Neuronal stem cell (in vitro differentiated cells): ENCODE measurements at regions not wholly inside any gene's neighbourhood (a gene's known extent, or its start where the extent isn't known, plus 50 kb on each side); places are given as distances from the start of the nearest gene placed in this dataset.

ENCODE experiments used
- DNase-seq: peaks from one replicate; pipeline ENCODE4 v3.0.0-alpha.2; 2013; ENCODE audit warnings: low spot score
- H2AFZ ChIP-seq: one replicate; pipeline ENCODE4 v1.6.1; 2013; ENCODE audit warnings: mild to moderate bottlenecking, low read length, inconsistent platforms
- H2AK5ac ChIP-seq: 2 replicates; pipeline ENCODE4 v1.6.1; 2013; ENCODE audit warnings: low read depth, mild to moderate bottlenecking, inconsistent platforms, low read length, moderate library complexity, mixed read lengths
- H2BK120ac ChIP-seq: 2 replicates; pipeline ENCODE4 v1.6.1; 2013; ENCODE audit warnings: low read depth, mild to moderate bottlenecking, inconsistent platforms, low read length, moderate library complexity, mixed read lengths
- H2BK12ac ChIP-seq: one replicate; pipeline ENCODE4 v1.6.1; 2013; ENCODE audit warnings: low read length, inconsistent platforms
- H2BK15ac ChIP-seq: 2 replicates; pipeline ENCODE4 v1.6.1; 2013; ENCODE audit warnings: mild to moderate bottlenecking, low read length, inconsistent platforms, mixed read lengths
- H2BK5ac ChIP-seq: one replicate; pipeline ENCODE4 v1.6.1; 2013; ENCODE audit warnings: inconsistent platforms, mild to moderate bottlenecking, low read length, moderate library complexity
- H3K14ac ChIP-seq: one replicate; pipeline ENCODE4 v1.6.1; 2013; ENCODE audit warnings: low read length, inconsistent platforms
- H3K18ac ChIP-seq: 2 replicates; pipeline ENCODE4 v1.6.1; 2013; ENCODE audit warnings: low read length, inconsistent platforms
- H3K23ac ChIP-seq: 2 replicates; pipeline ENCODE4 v1.6.1; 2013; ENCODE audit warnings: low read depth, mild to moderate bottlenecking, mixed read lengths, low read length, inconsistent platforms; ENCODE audit not compliant: poor library complexity
- H3K27ac ChIP-seq: replicated peaks from 3 replicates; pipeline ENCODE4 v1.5.1; 2013; ENCODE audit warnings: low read length, inconsistent platforms
- H3K27me3 ChIP-seq, 3 experiments: 2 replicates each; pipeline ENCODE4 v1.6.1; 2013; ENCODE audit warnings: low read length in 3 of 3, mild to moderate bottlenecking in 2 of 3, inconsistent platforms in 1 of 3, low read depth in 1 of 3, mixed read lengths in 1 of 3, moderate library complexity in 1 of 3; ENCODE audit not compliant: control insufficient read depth in 3 of 3, insufficient read depth in 3 of 3
- H3K36me3 ChIP-seq, 2 donors: replicated peaks in 1 of 2; 2 replicates each; pipeline ENCODE4 v1.6.1; 2013; ENCODE audit warnings: low read length in 2 of 2; ENCODE audit not compliant: control insufficient read depth in 2 of 2, insufficient read depth in 2 of 2
- H3K4ac ChIP-seq: 2 replicates; pipeline ENCODE4 v1.6.1; 2013; ENCODE audit warnings: inconsistent platforms, mild to moderate bottlenecking, low read length, moderate library complexity
- H3K4me1 ChIP-seq, 2 donors: 1 replicate in 1 of 2; 2 replicates in 1 of 2; pipeline ENCODE4 v1.6.1; 2013; ENCODE audit warnings: low read length in 2 of 2, low read depth in 1 of 2; ENCODE audit not compliant: control insufficient read depth in 2 of 2, insufficient read depth in 1 of 2
- H3K4me2 ChIP-seq: one replicate; pipeline ENCODE4 v1.6.1; 2013; ENCODE audit warnings: mild to moderate bottlenecking, low read length, inconsistent platforms; ENCODE audit not compliant: insufficient read depth, poor library complexity, severe bottlenecking
- H3K4me3 ChIP-seq, 2 donors: 2 replicates each; pipeline ENCODE4 v1.5.1; 2013; ENCODE audit warnings: low read length in 2 of 2, mild to moderate bottlenecking in 2 of 2, inconsistent platforms in 1 of 2, moderate library complexity in 1 of 2
- H3K79me1 ChIP-seq: one replicate; pipeline ENCODE4 v1.6.1; 2013; ENCODE audit warnings: low read depth, mild to moderate bottlenecking, inconsistent platforms, low read length, moderate library complexity
- H3K9ac ChIP-seq: one replicate; pipeline ENCODE4 v1.6.1; 2013; ENCODE audit warnings: mild to moderate bottlenecking, low read depth, low read length, inconsistent platforms; ENCODE audit not compliant: poor library complexity
- H3K9me3 ChIP-seq, 2 donors: replicated peaks in 1 of 2; 2 replicates each; pipeline versions ENCODE3 to v1.6.1; 2013; ENCODE audit warnings: low read length in 2 of 2, mild to moderate bottlenecking in 2 of 2, inconsistent platforms in 1 of 2, low read depth in 1 of 2, mixed read lengths in 1 of 2, moderate library complexity in 1 of 2; ENCODE audit not compliant: control insufficient read depth in 2 of 2, insufficient read depth in 1 of 2
- H4K8ac ChIP-seq: one replicate; pipeline ENCODE4 v1.6.1; 2013; ENCODE audit warnings: low read depth, mild to moderate bottlenecking, inconsistent platforms, low read length, moderate library complexity
- H4K91ac ChIP-seq: one replicate; pipeline ENCODE4 v1.6.1; 2013; ENCODE audit warnings: low read length, low read depth, mild to moderate bottlenecking, inconsistent platforms; ENCODE audit not compliant: poor library complexity
- WGBS, 2 donors: extraction: QIAGEN DNeasy Blood & Tissue Kit; methylation state at CpG; one replicate each; pipeline ENCODE4 v1.1.7; 2013; ENCODE audit warnings: missing lambda C conversion rate in 2 of 2, mixed read lengths in 1 of 2; ENCODE audit not compliant: insufficient read length in 2 of 2, insufficient replicate concordance in 1 of 2; ENCODE audit errors: extremely low coverage in 2 of 2; 5-methylcytosine and 5-hydroxymethylcytosine counted together

DNA sequence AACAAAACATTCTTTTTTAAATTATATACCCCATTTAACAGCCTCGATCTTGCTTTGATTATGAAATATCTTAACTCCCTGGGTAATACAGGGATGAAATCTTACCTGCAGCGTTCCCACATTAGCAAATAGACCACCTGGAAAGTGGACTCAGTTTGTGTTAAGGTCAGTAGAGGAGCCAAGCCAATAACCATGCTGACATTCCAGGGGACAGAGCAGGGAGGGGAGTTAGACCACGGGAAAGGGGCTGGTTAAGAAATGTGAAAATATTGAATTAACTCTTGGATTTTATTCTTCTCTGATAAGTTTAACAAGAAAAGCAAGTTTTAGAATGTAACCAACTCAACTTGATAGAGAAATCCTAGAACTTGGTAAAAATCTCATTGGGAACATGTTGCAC is 144.9 kb upstream of the CLEC14A start:
- no peak overlapping the region for H3K4ac ChIP-seq
- H3K14ac ChIP-seq: no peak overlapping the region
- no peak for DNase-seq
- peaks cover 0 to 4% of the 10 kb centered on the region in 2 donors for H3K4me1 ChIP-seq
- no peaks in the 10 kb centered on the region for H3K79me1 ChIP-seq
- no peak overlapping the region for H3K9ac ChIP-seq
- no peak overlapping the region for H3K4me3 ChIP-seq
- H2BK120ac ChIP-seq: no peak overlapping the region
- no peak overlapping the region for H4K91ac ChIP-seq
- no peak overlapping the region for H2BK15ac ChIP-seq
- H3K4me2 ChIP-seq: no peak overlapping the region
- no peak overlapping the region for H3K23ac ChIP-seq
- H3K27me3 ChIP-seq: no peaks in the 10 kb centered on the region
- H3K27ac ChIP-seq: no peak overlapping the region
- no peak overlapping the region for H2BK5ac ChIP-seq
- H3K9me3 ChIP-seq: no peaks in the 10 kb centered on the region
- H3K36me3 ChIP-seq: no peaks in the 10 kb centered on the region
- WGBS, 2 donors: no CpG with 5 or more reads among the region's 3 CpGs
- H2AK5ac ChIP-seq: no peak overlapping the region
- H2BK12ac ChIP-seq: no peak overlapping the region
- no peak overlapping the region for H3K18ac ChIP-seq
- H2AFZ ChIP-seq: no peak overlapping the region
- no peak overlapping the region for H4K8ac ChIP-seq

DNA sequence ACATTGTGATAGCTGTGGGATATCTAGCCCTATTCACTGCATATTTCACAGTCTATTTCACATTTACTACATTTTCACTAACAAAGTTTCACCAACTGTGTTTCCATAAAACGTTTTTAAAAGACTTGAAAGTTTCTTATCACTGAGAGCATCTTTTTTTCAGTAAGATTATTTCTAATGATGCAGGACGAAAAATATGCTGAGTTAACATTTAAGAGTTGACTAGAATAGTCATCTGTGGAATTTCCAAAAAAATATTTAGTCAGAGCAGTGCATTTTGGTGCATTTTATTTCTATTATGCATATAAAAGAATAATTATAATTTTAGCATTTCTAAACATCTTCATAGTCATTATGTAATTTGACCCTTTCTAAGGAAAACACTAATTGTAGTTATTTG is 143.8 kb upstream of the CLEC14A start:
- Histone ChIP-seq H3K18ac (no peak overlapping the region), H2BK12ac (no peak overlapping the region), H2BK120ac (no peak overlapping the region), H2AFZ (no peak overlapping the region), H2BK15ac (no peak overlapping the region), H3K9ac (no peak overlapping the region), H2BK5ac (no peak overlapping the region), H3K36me3 (no peaks in the 10 kb centered on the region), H3K23ac (no peak overlapping the region), H3K79me1 (no peaks in the 10 kb centered on the region), H3K4me2 (no peak overlapping the region), H3K27ac (no peak overlapping the region), H3K4me3 (no peak overlapping the region), H2AK5ac (no peak overlapping the region), H3K4me1 (peaks cover 0 to 4% of the 10 kb centered on the region in 2 donors), H4K8ac (no peak overlapping the region), H3K4ac (no peak overlapping the region), H4K91ac (no peak overlapping the region), H3K14ac (no peak overlapping the region), H3K27me3 (no peaks in the 10 kb centered on the region), H3K9me3 (no peaks in the 10 kb centered on the region)
- DNase-seq: no peak
- no CpG with 5 or more reads among the region's 2 CpGs for WGBS, 2 donors

DNA sequence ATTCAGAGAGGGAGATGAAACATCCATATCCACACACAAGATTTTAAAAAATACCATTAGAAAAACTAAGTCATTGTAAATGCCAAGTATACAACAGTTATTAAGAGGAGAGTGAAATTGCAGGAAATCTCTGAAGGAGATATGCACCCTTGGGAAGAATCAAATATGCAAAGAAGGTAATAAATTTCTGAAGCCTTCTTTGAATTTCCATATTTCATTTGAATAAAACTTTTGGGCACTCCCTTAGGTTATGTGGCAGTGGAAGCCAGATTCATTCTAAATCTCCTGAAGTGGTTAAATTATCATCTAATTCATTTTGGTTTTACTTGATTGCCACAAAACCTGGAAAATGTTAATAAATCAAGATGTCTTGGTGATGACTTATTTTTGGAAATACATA is 138.9 kb upstream of the CLEC14A start:
- Histone ChIP-seq H3K36me3 (no peaks in the 10 kb centered on the region), H3K27me3 (no peaks in the 10 kb centered on the region), H3K79me1 (no peaks in the 10 kb centered on the region)

DNA sequence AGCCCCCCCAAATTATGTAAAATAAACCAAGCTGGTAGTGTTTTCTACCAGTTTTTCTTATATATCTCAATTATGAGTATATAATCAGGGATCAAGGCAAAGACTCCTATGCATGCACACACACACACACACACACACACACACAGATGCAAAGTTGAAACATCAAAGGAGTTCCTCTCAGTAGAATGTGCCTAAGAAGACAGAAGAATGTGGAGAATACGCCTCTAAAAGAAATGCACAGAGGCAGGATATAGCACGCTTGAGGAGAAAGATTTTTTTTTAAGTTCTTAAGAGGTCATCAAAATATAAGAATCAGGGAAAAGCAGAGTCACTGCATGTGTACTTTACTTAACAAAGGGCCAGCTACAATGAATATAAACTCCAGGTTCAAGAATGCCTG is 138.2 kb upstream of the CLEC14A start:
- Histone ChIP-seq H3K18ac (no peak overlapping the region), H4K91ac (no peak overlapping the region), H2AK5ac (no peak overlapping the region), H3K4ac (no peak overlapping the region), H2AFZ (no peak overlapping the region), H3K27me3 (no peaks in the 10 kb centered on the region), H2BK15ac (no peak overlapping the region), H2BK12ac (no peak overlapping the region), H4K8ac (no peak overlapping the region), H3K27ac (no peak overlapping the region), H3K4me1 (no peaks in the 10 kb centered on the region), H2BK5ac (no peak overlapping the region), H3K4me3 (no peak overlapping the region), H3K14ac (no peak overlapping the region), H3K36me3 (no peaks in the 10 kb centered on the region), H3K4me2 (no peak overlapping the region), H3K23ac (no peak overlapping the region), H2BK120ac (no peak overlapping the region), H3K9ac (no peak overlapping the region), H3K9me3 (no peaks in the 10 kb centered on the region), H3K79me1 (no peaks in the 10 kb centered on the region)
- WGBS, 2 donors: no CpG with 5 or more reads among the region's 2 CpGs
- DNase-seq: no peak

More for the DNA sequence above, 138.9 kb upstream of the CLEC14A start:
- no peak overlapping the region for H2AK5ac ChIP-seq
- no peak overlapping the region for H3K4me2 ChIP-seq
- no peak overlapping the region for H3K4ac ChIP-seq
- no peak overlapping the region for H3K23ac ChIP-seq
- H2BK5ac ChIP-seq: no peak overlapping the region
- no peak overlapping the region for H3K18ac ChIP-seq
- no peak overlapping the region for H2AFZ ChIP-seq
- no peak overlapping the region for H3K14ac ChIP-seq
- no peak overlapping the region for H3K27ac ChIP-seq
- H2BK120ac ChIP-seq: no peak overlapping the region
- no peak overlapping the region for H2BK15ac ChIP-seq
- no peak overlapping the region for H3K9ac ChIP-seq
- no peaks in the 10 kb centered on the region for H3K4me1 ChIP-seq
- DNase-seq: no peak
- no peak overlapping the region for H3K4me3 ChIP-seq
- H4K91ac ChIP-seq: no peak overlapping the region
- no peaks in the 10 kb centered on the region for H3K9me3 ChIP-seq
- no peak overlapping the region for H2BK12ac ChIP-seq
- no peak overlapping the region for H4K8ac ChIP-seq
